MM.1S (cell line): ENCODE measurements at regions not wholly inside any gene's neighbourhood (a gene's known extent, or its start where the extent isn't known, plus 50 kb on each side); places are given as distances from the start of the nearest gene placed in this dataset.

ENCODE experiments used
- DNase-seq: peaks from one replicate; pipeline ENCODE4 v3.0.0-alpha.2; 2015
- H2AFZ ChIP-seq: fragments of 300-600 bp; sonication (generic); 2 replicates; pipeline ENCODE4 v1.6.0; 2016; ENCODE audit warnings: antibody characterized with exemption, low read length
- H3F3A ChIP-seq: fragments of 300-600 bp; sonication (generic); 2 replicates; pipeline ENCODE4 v1.6.1; 2016; ENCODE audit warnings: mild to moderate bottlenecking, antibody characterized with exemption, low read length, moderate library complexity, mixed read lengths; ENCODE audit not compliant: insufficient read depth
- H3K27ac ChIP-seq: fragments of 300-600 bp; sonication (generic); 2 replicates; pipeline ENCODE4 v1.5.1; 2016; ENCODE audit warnings: mild to moderate bottlenecking, low read length
- H3K27me3 ChIP-seq: fragments of 300-600 bp; sonication (generic); replicated peaks from 2 replicates; pipeline ENCODE4 v1.6.0; 2016; ENCODE audit warnings: low read length; ENCODE audit not compliant: insufficient read depth
- H3K36me3 ChIP-seq: fragments of 300-600 bp; sonication (generic); replicated peaks from 2 replicates; pipeline ENCODE4 v1.6.1; 2016; ENCODE audit warnings: mild to moderate bottlenecking, low read length, mixed read lengths; ENCODE audit not compliant: insufficient read depth
- H3K4me1 ChIP-seq: fragments of 300-600 bp; sonication (generic); 2 replicates; pipeline ENCODE4 v1.6.1; 2016; ENCODE audit warnings: low read length, mixed read lengths
- H3K4me2 ChIP-seq: fragments of 300-600 bp; sonication (generic); 2 replicates; pipeline ENCODE4 v1.6.0; 2016; ENCODE audit warnings: low read depth, low read length
- H3K4me3 ChIP-seq: fragments of 300-600 bp; sonication (generic); 2 replicates; pipeline ENCODE4 v1.5.1; 2016; ENCODE audit warnings: low read length, mixed read lengths
- H3K79me2 ChIP-seq: fragments of 300-600 bp; sonication (generic); 2 replicates; pipeline ENCODE4 v1.6.1; 2016; ENCODE audit warnings: mixed run types, low read length, mixed read lengths
- H3K9ac ChIP-seq: fragments of 300-600 bp; sonication (generic); 2 replicates; pipeline ENCODE4 v1.6.1; 2016; ENCODE audit warnings: low read length, mixed read lengths
- H3K9me2 ChIP-seq: fragments of 300-600 bp; sonication (generic); replicated peaks from 2 replicates; pipeline ENCODE4 v1.6.1; 2016; ENCODE audit warnings: mild to moderate bottlenecking, low read length, mixed read lengths; ENCODE audit not compliant: insufficient read depth
- H3K9me3 ChIP-seq: fragments of 300-600 bp; sonication (generic); replicated peaks from 2 replicates; pipeline ENCODE4 v1.6.1; 2016; ENCODE audit warnings: mild to moderate bottlenecking, low read length, mixed read lengths; ENCODE audit not compliant: insufficient read depth
- H4K20me1 ChIP-seq: fragments of 300-600 bp; sonication (generic); 2 replicates; pipeline ENCODE4 v1.6.1; 2016; ENCODE audit warnings: mild to moderate bottlenecking, low read length, moderate library complexity, mixed read lengths; ENCODE audit not compliant: insufficient read depth
- CTCF ChIP-seq: fragments of 300-600 bp; sonication (generic); IDR thresholded peaks from 2 replicates; pipeline ENCODE4 v1.5.1; 2016; ENCODE audit warnings: antibody characterized with exemption, low read length, mixed read lengths
- EZH2 ChIP-seq: fragments of 300-600 bp; sonication (generic); optimal IDR thresholded peaks from 2 replicates; pipeline ENCODE3; 2017; ENCODE audit warnings: low read depth, mild to moderate bottlenecking, antibody characterized with exemption, low read length, mixed read lengths
- EZH2phosphoT487 ChIP-seq: fragments of 300-600 bp; sonication (generic); IDR thresholded peaks from 2 replicates; pipeline ENCODE4 v1.6.1; 2018; ENCODE audit warnings: antibody characterized with exemption, low read length

- no peaks in the 10 kb centered on the region for H4K20me1 ChIP-seq
- no peaks in the 10 kb centered on the region for H3K9me2 ChIP-seq
- H3K4me2 ChIP-seq: no peak overlapping the region
- H3K4me1 ChIP-seq: no peaks in the 10 kb centered on the region
- H2AFZ ChIP-seq: no peak overlapping the region
- H3K27me3 ChIP-seq: no peaks in the 10 kb centered on the region
- H3K79me2 ChIP-seq: no peaks in the 10 kb centered on the region
- H3F3A ChIP-seq: no peaks in the 10 kb centered on the region
- TF ChIP-seq EZH2phosphoT487 (no peak), CTCF (no peak), EZH2 (no peak)
- H3K9ac ChIP-seq: no peak overlapping the region
- H3K36me3 ChIP-seq: no peaks in the 10 kb centered on the region
- no peaks in the 10 kb centered on the region for H3K9me3 ChIP-seq
- no peak overlapping the region for H3K27ac ChIP-seq
- DNase-seq: no peak
- no peak overlapping the region for H3K4me3 ChIP-seq
Measured at GRCh38 chr3:187976365-187976900, 177.5 kb upstream of the LPP start.

- Histone ChIP-seq H3K4me3 (no peak overlapping the region), H3F3A (no peaks in the 10 kb centered on the region), H3K27ac (no peak overlapping the region), H3K27me3 (no peaks in the 10 kb centered on the region), H3K9ac (no peak overlapping the region), H3K4me2 (no peak overlapping the region), H3K79me2 (no peaks in the 10 kb centered on the region), H4K20me1 (no peaks in the 10 kb centered on the region), H3K9me3 (no peaks in the 10 kb centered on the region), H3K36me3 (no peaks in the 10 kb centered on the region), H3K4me1 (no peaks in the 10 kb centered on the region), H3K9me2 (no peaks in the 10 kb centered on the region), H2AFZ (no peak overlapping the region)
- TF ChIP-seq CTCF (no peak), EZH2phosphoT487 (no peak), EZH2 (no peak)
- DNase-seq: no peak
Measured at GRCh38 chr3:187977659-187978058, 176.3 kb upstream of the LPP start.

GRCh38 chr3:187978433-187979011, 175.4 kb upstream of the LPP start:
- TF ChIP-seq CTCF (no peak), EZH2 (no peak)
- no peak for DNase-seq
- H4K20me1 ChIP-seq: no peaks in the 10 kb centered on the region
- no peak overlapping the region for H3K27ac ChIP-seq
- H3K4me1 ChIP-seq: no peaks in the 10 kb centered on the region
- no peaks in the 10 kb centered on the region for H3K9me3 ChIP-seq
- no peak overlapping the region for H2AFZ ChIP-seq
- no peaks in the 10 kb centered on the region for H3F3A ChIP-seq
- H3K4me2 ChIP-seq: no peak overlapping the region
- H3K36me3 ChIP-seq: no peaks in the 10 kb centered on the region
- no peaks in the 10 kb centered on the region for H3K79me2 ChIP-seq
- no peaks in the 10 kb centered on the region for H3K9me2 ChIP-seq
- H3K9ac ChIP-seq: no peak overlapping the region
- H3K4me3 ChIP-seq: no peak overlapping the region
- H3K27me3 ChIP-seq: no peaks in the 10 kb centered on the region
